Ascending aorta (tissue), 2 donors: ENCODE measurements at regions not wholly inside any gene's neighbourhood (a gene's known extent, or its start where the extent isn't known, plus 50 kb on each side); places are given as distances from the start of the nearest gene placed in this dataset.

ENCODE experiments used
- DNase-seq, 2 donors: peaks; one replicate each; pipeline ENCODE4 v3.0.0-alpha.2; 2019; ENCODE audit warnings: low spot score in 2 of 2
- H3K27ac ChIP-seq, 2 donors: fragments of 200-600 bp; sonication (generic); one replicate each; pipeline ENCODE4 v1.5.1; 2016 to 2017; ENCODE audit warnings: mild to moderate bottlenecking in 1 of 2
- H3K27me3 ChIP-seq: fragments of 200-600 bp; sonication (generic); one replicate; pipeline ENCODE4 v1.5.1; 2017
- H3K36me3 ChIP-seq, 2 donors: fragments of 200-600 bp; sonication (generic); one replicate each; pipeline ENCODE4 v1.5.1; 2016
- H3K4me1 ChIP-seq, 2 donors: fragments of 200-600 bp; sonication (generic); one replicate each; pipeline ENCODE4 v1.5.1; 2016 to 2017; ENCODE audit warnings: mild to moderate bottlenecking in 1 of 2
- H3K4me3 ChIP-seq, 2 donors: fragments of 200-600 bp; sonication (generic); one replicate each; pipeline ENCODE4 v1.5.1; 2016 to 2017; ENCODE audit warnings: mild to moderate bottlenecking in 1 of 2
- H3K9me3 ChIP-seq, 2 donors: fragments of 200-600 bp; sonication (generic); one replicate each; pipeline ENCODE4 v1.5.1; 2016
- CTCF ChIP-seq, 3 experiments: fragments of 200-600 bp in 2 of 3; fragments of 450-650 bp in 1 of 3; sonication (generic) in 2 of 3; IDR thresholded peaks; one replicate each; pipeline ENCODE4 v1.5.1; 2016 to 2019; ENCODE audit warnings: antibody characterized with exemption in 3 of 3, mild to moderate bottlenecking in 1 of 3, moderate library complexity in 1 of 3
- intact Hi-C: fragments of 100-400 bp; cut with DNase I; formaldehyde crosslinking; loops from one replicate; pipeline ENCODE4 v1.15.1; 2023

DNA sequence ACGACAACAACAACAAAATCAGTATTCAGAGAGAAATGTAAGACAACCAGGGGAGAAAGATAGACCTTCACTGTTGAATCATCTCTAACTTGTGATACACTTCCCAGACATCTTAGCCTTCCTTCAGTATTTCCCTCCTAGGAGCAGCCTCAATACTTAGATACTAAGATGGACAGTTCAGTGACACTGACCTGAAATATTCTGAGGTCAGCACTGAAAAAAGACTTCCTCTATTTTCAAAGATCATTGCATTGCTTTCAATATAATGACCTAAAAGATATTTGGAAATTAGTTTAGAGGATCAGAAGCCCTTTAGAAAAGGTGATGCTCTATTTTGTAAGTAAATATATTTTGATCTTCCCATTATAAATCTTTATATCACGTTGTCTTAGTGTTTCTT, 101.0 kb downstream of the MRPL39 start:
- no peak for DNase-seq
- H3K4me3 ChIP-seq: no peak overlapping the region
- no peak for TF ChIP-seq CTCF (IDR thresholded peaks at IDR 0.05)
- no peaks in the 10 kb centered on the region for H3K27me3 ChIP-seq
- intact Hi-C loops: no loop called here
- H3K36me3 ChIP-seq: no peaks in the 10 kb centered on the region
- H3K27ac ChIP-seq: no peak overlapping the region
- H3K4me1 ChIP-seq: no peaks in the 10 kb centered on the region
- H3K9me3 ChIP-seq: no peaks in the 10 kb centered on the region

GRCh38 chr21:25503981-25504380, 103.3 kb downstream of the MRPL39 start:
- intact Hi-C loops: no loop called here
- H3K27me3 ChIP-seq: no peaks in the 10 kb centered on the region
- no peaks in the 10 kb centered on the region for H3K4me1 ChIP-seq
- H3K27ac ChIP-seq: no peak overlapping the region
- no peak for TF ChIP-seq CTCF (IDR thresholded peaks at IDR 0.05)
- no peak for DNase-seq
- H3K36me3 ChIP-seq: no peaks in the 10 kb centered on the region
- no peaks in the 10 kb centered on the region for H3K9me3 ChIP-seq
- H3K4me3 ChIP-seq: no peak overlapping the region

DNA sequence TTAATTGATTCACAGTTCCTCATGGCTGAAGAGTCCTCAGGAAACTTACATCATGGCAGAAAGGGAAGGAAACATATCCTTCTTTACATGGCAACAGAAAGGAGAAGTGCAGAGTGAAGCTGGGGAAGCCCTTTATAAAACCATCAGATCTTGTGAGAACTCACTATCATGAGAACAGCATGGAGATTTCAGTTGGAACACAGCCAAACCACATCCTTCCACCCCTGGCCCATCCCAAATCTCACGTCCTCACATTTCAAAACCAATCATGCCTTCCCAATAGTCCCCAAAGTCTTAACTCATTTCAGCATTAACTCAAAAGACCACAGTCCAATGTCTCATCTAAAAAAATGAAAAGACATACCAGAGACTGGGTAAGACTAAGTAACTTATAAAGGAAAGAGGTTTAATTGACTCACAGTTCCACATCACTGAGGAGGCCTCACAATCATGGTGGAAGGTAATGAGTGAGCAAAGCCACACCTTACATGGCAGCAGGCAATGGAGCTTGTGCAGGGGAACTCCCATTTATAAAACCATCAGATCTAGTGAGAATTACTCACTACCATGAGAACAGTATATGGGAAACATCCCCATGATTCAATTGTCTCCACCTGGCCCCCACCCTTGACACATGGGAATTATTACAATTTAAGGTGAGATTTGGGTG, 105.2 kb downstream of the MRPL39 start:
- intact Hi-C loops: no loop called here
- TF ChIP-seq CTCF (IDR thresholded peaks at IDR 0.05): no peak

DNA sequence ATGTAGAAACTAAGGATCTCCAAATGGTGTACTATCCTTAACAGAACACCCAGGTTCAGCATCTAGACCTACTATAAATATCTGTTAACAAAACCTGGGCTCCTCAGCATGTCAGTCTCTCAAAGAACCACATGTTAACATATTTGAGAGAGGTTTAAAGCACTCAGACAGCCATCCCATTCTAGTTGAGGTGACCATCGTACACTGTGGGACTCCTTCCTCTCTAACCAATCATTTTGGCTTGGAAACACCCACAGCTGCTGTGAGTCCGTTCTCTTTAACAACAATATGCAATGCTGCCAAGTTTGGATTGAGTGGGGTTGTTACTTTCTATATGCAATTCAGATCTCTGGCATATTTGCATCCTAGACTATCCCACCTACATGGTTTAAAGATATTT, 105.8 kb downstream of the MRPL39 start:
- H3K9me3 ChIP-seq: no peaks in the 10 kb centered on the region
- TF ChIP-seq CTCF (IDR thresholded peaks at IDR 0.05): no peak
- H3K27ac ChIP-seq: no peak overlapping the region
- intact Hi-C loops: no loop called here
- no peaks in the 10 kb centered on the region for H3K27me3 ChIP-seq
- no peaks in the 10 kb centered on the region for H3K4me1 ChIP-seq
- no peak for DNase-seq
- no peak overlapping the region for H3K4me3 ChIP-seq
- no peaks in the 10 kb centered on the region for H3K36me3 ChIP-seq

More for the DNA sequence above, 105.2 kb downstream of the MRPL39 start:
- Histone ChIP-seq H3K9me3 (no peaks in the 10 kb centered on the region), H3K4me1 (no peaks in the 10 kb centered on the region), H3K27me3 (no peaks in the 10 kb centered on the region), H3K4me3 (no peak overlapping the region), H3K27ac (no peak overlapping the region), H3K36me3 (no peaks in the 10 kb centered on the region)
- no peak for DNase-seq

DNA sequence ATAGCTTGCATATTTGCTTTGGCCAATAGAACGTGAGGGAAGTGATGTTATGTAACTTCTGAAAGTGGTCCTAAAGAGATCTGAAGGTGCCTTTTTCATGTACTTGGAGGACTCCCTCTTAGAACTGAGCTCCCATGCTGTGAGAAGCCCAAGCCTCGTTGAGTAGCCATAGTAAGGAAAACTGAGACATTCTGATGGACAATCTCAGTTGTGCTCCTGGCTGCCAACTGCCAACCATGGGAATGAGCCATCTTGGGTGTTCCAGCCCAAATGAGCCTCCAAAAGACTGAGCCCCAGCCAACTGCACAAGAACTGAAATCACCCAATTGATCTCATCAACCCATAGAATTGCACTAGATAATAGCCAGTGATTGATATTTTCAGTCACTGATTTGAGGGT, 106.7 kb downstream of the MRPL39 start:
- Histone ChIP-seq H3K36me3 (no peaks in the 10 kb centered on the region), H3K4me1 (no peaks in the 10 kb centered on the region), H3K27ac (no peak overlapping the region), H3K27me3 (no peaks in the 10 kb centered on the region), H3K4me3 (no peak overlapping the region), H3K9me3 (no peaks in the 10 kb centered on the region)
- DNase-seq: no peak
- intact Hi-C loops: no loop called here
- no peak for TF ChIP-seq CTCF (IDR thresholded peaks at IDR 0.05)
